HG03342 (cell line): ENCODE measurements at regions not wholly inside any gene's neighbourhood (a gene's known extent, or its start where the extent isn't known, plus 50 kb on each side); places are given as distances from the start of the nearest gene placed in this dataset.

Experiments used
- ATAC-seq: cut with Tn5 transposase; IDR thresholded peaks from one replicate; pipeline ENCODE4 v1.9.1; 2021; ENCODE audit warnings: mild to moderate bottlenecking, moderate library complexity; ENCODE audit not compliant: unreplicated experiment

DNA sequence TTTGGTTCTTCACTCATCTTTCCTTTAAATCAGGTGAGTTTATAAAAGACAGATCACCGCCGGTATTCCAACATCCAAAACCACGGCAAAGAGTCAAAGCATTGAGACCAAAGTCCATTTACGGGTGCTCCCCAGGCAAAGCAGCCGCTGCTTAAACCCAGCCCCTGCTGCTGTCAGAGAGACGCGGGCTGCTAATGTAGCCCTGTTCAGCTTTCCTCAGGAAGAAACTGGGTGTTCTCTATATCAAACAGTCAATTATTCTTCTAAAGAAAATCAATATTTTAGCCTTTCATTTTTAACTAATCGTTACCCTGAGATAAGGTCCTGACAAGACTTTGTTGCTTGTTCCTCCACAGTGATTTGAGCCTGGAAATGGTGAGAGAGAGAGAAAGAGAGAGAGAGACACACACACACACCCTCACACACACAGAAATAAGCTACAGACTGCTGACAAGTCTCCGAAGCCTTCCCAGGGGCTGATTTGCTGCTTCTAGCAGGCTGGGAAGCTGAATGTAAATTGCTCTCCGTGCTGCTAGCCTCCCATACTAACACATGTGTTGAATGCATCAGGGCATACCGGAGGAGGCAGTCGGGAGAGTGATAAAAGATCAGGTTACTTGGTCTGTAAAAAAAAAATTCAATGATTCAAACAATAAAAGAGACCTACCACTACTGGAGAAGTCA is 183.0 kb upstream of the ANK3 start:
- ATAC-seq = no peak

DNA sequence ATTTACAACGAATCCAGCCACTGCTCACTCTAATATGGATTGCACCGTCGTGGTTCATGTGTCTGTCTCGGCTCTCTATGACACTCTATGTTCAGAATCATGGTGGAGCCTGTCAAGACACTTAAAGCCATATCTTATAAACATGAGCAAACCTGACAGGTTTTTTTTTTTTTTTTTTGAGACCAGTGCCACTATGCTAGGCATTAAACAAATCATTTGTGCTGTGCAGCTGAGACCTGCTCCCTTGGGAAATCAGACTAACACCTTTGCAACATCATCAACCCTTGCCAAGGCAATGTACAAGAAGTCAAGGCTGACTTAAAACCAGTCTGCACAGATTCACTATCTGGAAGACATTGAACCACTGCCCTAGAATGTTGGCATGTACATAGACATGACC is 181.2 kb upstream of the ANK3 start:
- no peak for ATAC-seq

DNA sequence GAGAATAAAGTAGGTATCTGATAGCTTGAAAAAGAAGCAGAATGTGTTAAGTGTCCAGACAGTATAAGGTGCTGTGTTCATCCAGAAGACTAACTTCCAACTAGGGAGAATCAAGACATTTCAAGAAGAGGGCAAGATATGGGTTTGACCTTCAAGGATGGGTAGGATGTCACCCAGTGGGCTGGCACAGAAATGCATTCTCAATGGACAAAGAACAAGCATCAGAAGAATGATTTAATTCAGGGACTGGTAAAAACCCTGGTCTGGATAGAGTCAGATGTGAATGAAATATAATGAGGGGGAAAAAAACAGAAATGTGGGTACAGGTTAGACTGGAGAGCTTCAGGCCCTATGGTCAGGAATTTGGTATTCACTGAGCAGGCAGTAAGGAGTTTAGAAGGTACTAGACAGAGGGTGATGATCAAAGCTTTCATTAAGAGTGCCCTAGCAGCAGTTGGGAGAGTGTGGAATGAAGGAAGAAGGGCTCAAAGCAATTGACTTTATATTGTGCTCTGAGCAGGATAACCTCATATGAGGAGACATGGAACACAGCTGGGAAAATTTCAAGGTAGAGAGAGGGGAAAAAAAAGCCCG is 180.7 kb upstream of the ANK3 start:
- no peak for ATAC-seq

DNA sequence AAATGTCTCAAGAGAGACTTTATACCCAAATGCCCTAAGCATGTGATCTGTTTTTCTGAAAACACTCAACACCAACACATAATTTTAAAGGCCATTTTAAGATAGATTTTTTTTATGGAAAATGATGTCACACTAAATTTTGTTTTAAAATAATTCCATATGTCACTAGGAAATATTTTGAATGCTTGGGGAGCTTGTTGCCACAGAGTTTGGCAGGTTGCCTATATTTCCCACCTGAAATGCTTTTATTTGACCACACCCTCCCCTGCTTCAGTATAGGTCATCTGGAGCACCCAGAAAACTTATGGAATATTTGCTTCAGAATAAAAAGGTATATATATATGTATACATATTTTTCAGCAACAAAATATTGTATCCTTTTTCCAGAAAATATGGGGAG is 180.0 kb upstream of the ANK3 start:
- no peak for ATAC-seq

DNA sequence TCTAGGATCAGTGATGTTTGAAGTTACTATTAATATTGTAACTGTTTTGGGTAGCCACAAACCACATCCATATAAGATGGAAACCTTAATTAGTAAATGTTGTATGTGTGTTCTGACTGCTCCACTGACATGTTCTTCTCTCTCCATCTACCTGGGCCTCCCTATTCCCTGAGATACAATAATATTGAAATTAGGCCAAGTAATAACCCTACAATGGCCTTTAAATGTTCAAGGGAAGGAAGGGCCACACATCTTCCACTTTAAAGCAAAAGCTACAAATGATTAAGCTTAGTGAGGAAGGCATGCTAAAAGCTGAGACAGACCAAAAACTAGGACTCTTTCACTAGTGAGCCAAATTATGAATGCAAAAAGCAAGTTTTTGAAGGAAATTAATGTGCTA is 176.4 kb upstream of the ANK3 start:
- no peak for ATAC-seq

DNA sequence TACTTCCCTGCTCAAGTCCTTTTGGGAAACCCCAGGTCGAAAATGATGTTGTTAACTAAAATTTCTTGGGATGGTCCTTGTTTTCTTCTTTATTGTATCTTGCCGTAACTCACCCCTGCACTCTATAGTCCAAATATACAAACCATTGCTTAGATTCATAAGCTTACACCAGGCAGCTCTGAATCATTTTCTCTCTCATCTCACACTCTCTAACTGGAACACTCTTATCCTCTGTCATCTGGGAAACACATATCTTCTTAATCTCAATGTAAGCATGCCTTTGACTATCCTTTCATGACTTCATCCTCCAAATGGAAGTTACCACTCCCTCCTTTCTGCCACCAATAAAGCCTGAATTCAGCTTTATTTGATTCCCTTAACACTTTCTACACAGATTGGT is 175.8 kb upstream of the ANK3 start:
- no peak for ATAC-seq

DNA sequence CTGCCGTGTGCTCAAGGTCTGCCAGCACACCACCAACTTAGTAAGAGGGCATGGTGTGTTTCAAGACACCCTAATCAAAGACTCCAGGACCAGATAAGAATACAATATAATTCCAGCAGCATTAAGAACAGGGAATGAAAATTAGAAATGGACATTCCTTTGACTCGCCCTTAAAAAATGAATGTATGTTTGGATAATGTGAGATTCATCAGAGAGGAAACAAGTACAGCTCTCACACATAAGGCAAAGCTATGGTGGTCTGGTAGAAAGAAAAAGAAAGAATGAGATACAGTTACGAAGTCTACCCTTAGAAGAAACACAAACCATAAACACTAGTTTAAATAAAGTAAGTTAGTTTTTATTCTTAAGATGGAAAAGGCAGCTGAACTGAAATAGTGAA is 174.8 kb upstream of the ANK3 start:
- ATAC-seq = no peak

DNA sequence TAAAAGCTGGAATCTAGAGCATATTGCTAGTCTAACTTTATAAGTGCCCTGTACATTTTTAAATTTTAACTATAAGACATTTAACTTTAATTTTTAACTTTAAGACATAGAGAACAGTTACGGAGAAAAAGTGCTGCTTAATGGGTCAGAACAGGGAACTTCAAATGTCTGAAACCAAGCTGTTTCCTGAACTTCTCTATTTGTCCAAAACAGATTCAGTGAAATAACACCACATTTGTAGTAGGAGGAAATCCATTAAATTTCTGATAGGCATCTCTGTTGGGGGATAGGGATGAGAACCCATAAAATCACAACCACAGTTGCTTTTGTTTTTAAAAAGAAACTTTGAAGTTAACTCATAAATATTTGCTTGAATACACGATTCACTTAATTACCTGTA is 170.8 kb upstream of the ANK3 start:
- no peak for ATAC-seq

DNA sequence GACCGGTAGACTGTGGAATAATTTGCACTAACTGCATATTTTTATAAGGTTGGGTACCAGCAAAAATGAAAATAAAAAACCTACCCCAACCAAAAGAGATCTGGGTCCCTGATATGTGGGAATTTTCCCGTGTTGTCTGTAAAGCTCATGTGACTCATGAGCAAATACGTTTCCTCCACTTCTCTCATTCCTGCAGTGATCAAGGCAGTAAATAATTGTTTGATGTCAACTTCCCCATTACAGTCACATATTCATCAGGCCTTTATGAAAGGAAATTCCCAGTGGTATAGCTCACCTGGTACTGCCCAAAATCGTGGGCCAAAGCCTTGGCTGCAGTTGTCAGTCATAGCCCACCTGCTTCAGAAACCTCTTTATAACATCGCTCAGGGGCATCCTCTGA is 166.0 kb upstream of the ANK3 start:
- no peak for ATAC-seq

DNA sequence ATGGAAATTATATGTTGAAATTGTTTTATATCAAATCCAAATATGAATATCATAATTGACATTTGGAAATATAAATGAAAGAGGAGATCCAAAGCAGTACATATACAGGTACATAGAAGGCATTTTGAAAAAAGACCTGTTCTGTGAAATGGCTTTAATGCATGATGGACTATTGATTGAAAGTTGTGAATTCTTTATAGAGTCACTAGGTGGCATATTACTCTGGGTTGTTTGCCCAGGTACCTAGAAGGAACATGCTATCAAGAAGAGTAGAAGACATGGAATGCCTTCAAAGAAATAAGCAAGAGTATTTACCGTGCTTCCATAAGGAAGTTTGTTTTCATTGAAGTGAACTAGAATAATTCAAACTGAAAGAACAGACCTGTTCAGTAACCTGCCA is 160.0 kb upstream of the ANK3 start:
- peak; percentile 62 for ATAC-seq

DNA sequence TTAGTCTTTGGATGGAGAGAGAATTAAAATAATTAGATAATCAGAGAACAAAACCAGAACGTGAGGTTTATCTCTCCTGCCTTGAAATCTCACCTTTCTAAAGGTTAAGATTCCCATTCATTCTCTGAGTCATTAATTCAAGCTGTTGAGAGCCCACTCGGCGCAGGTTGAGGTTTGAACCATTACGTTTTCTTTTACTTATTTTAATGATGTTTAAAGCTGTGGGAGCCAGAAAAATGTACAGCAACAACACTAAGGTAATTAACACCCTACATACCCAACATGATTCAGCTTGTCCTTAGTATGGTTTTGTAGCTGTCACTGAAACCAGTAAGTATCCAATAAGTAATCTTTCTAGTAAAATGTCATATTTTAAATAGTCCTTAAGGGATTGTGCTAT is 153.0 kb upstream of the ANK3 start:
- ATAC-seq = no peak

DNA sequence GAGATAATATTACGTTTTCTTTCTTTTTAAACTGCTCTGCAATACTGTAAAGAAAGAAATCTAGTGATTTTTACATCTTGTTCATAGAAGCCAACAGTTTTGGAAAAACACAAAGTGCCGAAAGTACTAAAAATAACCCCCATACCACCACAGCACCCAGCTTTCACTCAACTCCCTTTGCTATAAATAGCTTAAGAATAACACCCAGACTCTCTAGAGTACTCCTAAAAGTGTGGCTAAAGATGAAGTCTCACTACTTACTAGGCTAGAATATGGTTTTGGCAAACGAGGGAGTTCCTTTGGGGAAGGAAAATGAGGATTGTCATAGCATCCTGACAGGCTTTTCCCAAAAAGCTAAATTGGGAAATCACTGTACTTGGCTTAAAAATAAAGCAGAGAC is 151.8 kb upstream of the ANK3 start:
- no peak for ATAC-seq

DNA sequence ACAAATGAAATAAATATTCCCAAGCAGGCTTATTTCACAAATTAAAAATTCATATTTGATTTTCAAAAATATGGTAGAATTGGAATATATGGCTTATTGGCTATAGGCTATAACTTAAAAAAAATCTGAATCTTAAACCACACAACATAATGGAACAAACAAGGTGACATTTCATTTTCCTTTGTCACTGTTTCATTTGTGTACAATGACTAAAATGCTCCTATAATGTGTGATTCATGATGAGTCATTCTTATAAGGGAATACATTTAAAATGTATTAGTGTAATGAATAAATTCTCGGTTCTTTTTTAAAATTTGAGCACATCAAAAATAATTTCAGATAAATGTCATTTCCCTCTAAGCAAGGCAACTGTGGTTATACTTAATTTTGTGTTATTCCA is 148.0 kb upstream of the ANK3 start:
- no peak for ATAC-seq

DNA sequence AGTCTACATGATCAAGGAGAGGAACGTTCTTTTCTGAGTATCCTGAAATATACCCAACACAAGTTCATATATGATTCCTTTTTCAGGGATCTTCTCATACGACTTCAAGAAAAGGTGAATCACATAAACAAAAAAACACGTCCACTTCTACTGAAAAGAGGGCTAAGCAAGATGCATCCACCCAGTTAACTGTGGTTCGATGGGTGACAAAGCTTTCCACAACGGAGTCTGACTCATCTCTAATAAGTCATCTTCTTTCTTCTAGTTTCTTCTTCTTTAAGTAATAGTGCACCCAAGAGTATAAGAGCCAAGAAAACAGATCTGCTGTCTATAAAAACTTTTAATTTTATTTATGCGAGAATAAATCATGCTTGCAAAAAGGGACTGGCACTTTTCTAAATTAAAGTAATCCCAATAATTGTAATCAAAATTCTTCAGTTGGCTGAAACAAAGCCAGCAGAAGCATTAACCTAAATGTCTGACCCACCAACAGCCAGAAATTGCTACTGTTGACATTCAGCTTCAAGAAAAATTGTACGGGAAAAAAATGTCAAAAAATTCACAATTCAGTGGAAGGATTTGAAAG is 146.9 kb upstream of the ANK3 start:
- no peak for ATAC-seq

DNA sequence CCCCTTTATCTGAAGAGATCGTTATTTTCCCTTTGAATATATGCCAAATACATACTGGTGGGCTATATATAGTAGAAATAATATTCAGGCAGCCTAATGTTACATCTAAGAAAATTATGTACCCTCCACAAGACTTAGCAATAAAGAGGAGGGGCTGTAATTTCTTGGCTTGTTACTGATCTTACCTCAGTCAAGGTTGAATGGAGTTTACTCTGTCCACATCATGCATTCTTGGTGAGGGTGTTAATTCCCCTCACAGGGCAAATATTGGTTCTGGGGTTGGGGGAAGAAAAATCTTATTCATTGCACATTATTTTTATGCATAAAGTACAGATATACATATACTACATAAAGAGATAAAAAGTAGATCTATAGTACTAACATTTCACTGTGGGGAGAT is 145.8 kb upstream of the ANK3 start:
- ATAC-seq = no peak

DNA sequence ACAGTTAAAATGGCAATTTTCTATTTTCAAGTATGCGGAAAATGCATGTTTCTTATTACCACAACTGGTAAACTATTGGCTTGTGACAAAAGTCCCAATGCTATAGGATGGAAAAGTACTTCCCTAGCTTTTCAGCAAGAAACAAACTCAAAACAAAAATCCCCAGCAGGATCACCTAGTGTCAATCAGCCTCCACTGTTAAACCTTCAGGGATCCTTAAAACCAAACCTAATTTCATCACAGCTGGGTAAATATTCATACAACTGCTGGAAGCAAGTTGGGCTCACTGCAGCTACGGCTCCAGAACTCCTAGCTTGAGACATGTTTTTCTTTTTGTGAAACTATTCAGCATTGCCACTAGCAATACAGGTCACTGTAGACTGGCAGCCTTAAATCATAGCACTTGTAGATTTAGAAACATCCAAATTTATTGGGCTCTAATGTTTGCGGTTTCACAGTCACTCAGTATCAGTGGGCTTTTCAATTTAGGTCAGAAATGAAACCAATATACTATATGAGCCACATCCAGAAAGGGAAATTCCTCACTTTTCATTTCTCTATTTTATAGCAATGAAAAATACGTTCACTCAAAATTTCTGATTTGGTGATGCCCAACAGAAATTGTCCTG is 145.2 kb upstream of the ANK3 start:
- peak; percentile 54 for ATAC-seq

DNA sequence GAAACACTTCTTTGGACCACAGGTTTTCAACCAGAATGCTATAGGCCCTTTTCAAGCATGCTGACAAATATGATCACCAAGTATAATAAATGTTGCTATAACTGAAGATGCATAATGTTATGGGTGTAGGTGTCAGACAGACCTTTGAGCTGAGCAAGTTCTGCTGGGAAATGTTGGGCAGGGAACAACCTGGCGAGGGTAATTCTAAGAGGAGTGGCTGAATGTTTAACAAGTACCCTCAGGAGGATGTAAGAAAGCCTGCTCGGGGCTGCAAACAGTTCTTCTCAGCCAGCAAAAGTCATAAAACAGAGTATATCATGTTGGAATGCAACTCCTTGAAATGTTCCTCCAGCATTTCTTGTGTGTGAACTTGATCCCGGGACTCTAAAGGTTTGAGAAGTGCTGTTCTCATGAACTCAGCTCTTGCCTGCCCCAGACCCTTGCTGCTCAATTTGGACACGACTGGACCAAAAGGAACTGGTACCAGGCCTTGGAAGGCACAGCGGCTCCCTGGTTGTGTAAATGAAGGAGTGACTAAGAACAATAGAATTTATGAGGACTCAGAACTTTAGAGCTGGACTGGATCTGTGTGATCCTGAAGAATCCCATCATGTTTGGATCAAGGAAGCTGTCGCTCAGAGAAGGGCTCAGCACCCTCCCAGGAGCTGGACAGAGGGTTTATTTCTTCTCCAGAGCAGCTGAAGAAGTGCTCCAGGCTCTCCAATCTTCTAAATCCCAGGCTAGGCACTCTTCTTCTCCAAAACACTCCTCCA is 143.2 kb upstream of the ANK3 start:
- no peak for ATAC-seq

DNA sequence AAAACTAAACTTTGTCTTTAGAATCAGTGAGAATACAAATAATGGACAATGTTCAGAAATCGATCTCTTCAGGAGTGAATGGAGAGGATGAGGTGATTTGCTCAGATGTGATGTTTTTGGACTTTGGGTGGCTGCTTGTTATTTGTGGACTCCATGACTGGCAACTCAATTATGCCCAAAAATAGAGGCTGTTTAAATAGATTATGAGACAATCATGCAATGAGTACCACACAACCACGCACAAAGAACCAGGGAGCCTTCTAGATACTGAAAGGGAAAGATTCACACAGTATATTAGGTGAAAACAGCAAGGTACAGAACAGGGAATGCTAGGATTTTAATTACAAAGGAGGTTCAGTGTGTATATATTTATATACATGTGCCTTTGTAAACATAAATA is 141.3 kb upstream of the ANK3 start:
- ATAC-seq = no peak

DNA sequence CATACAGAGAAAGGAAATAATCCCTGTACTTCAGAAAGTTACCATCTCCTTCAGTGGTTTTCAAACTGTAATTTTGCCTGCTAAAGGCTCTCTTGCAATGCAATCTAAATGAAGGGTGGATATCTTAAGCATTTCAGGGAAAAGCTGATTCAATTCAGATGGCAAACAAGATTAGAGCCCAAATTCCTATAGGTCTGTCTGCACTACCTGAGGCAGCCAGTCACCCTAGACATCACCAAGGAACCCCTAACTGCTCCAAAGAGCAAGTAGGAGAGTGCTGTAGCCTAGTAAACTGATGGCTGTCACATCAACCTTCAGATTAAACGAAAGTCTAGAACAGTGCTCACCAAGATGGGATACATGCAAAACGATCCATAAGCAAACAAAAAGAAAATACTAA is 138.0 kb upstream of the ANK3 start:
- ATAC-seq = no peak

DNA sequence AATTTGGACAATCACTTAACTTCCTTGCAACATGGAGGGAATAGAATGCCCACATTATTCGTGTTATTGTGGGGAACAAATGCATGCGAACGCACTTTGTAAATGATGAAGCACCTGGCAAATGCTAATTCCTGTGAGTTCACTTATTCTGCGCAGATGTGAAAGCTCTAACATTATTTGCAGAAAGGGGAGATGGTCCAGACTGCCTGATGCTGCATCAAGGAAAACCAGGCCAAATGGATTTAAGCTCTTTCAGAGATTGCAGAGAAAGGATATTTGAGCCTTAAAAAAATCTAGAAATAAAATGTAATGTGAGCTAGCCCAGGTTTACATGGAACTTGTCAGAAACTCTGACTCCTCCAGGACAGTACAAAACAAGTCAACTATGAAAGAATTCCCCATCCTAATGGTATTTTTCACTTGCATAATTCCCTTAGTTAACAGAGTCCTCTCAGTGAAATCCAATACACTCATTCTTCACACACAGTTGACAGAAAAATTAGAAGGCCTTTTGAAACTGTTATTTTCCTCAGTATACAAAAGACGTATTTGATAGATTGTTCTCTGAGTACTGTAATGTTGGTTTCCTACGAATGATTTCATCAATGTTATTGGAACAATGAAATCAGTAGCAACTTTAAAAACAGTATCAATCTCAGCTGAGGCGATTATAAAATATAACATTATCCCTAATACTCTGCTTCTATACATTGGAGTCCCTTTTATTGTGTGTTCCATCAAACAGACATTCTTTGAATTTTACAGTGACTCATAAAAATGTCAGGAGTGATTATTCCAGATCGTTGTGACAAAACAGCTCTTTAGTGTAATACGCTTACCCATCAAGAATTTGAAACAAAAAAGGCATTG is 136.3 kb upstream of the ANK3 start:
- ATAC-seq = no peak

DNA sequence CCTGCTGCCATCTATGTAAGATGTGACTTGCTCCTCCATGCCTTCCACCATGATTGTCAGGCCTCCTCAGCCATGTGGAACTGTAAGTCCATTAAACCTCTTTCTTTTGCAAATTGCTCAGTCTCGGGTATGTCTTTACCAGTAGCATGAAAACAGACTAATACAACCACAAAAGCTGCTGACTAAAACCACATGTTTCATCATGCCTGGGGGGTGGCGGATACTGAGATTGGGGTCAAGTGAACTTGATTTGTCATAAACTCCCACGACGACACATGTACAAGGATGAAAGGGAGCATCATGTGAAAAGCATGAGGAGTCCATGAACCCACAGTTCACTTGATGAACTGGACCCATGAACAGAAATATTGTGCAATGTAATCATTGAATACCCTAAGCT is 134.9 kb upstream of the ANK3 start:
- no peak for ATAC-seq
